Stimulated activated CD4-positive, alpha-beta T cell treated with anti-CD3 and anti-CD28 coated beads, TNF-alpha, amount 100 ng/mL, for 24 hours (primary cell): ENCODE measurements at regions not wholly inside any gene's neighbourhood (a gene's known extent, or its start where the extent isn't known, plus 50 kb on each side); places are given as distances from the start of the nearest gene placed in this dataset.

Experiments
- DNase-seq, 3 experiments: peaks; one replicate each; pipeline ENCODE4 v3.0.0-alpha.2; 2020; ENCODE audit warnings: low read depth in 3 of 3

- DNase-seq: no peak
Measured at GRCh38 chr20:60632391-60633262, 619.4 kb upstream of the CDH4 start.

- DNase-seq: no peak
Measured at GRCh38 chr20:60634491-60635172, 617.4 kb upstream of the CDH4 start.

- no peak for DNase-seq
Measured at GRCh38 chr20:60636417-60636816, 615.6 kb upstream of the CDH4 start.

- no peak for DNase-seq
Measured at GRCh38 chr20:60637801-60638200, 614.3 kb upstream of the CDH4 start.

- DNase-seq: no peak
Measured at GRCh38 chr20:60638430-60639098, 613.5 kb upstream of the CDH4 start.

GRCh38 chr20:60641879-60642447 lies 610.1 kb upstream of the CDH4 start:
- DNase-seq: no peak

GRCh38 chr20:60642541-60642940 lies 609.5 kb upstream of the CDH4 start:
- no peak for DNase-seq

GRCh38 chr20:60648556-60648955 lies 603.5 kb upstream of the CDH4 start:
- DNase-seq: no peak

GRCh38 chr20:60649541-60649940 lies 602.5 kb upstream of the CDH4 start:
- DNase-seq: no peak

- DNase-seq: no peak
Measured at GRCh38 chr20:60650087-60650486, 602.0 kb upstream of the CDH4 start.

- DNase-seq: no peak
Measured at GRCh38 chr20:60652046-60652445, 600.0 kb upstream of the CDH4 start.

GRCh38 chr20:60652615-60653014 lies 599.4 kb upstream of the CDH4 start:
- DNase-seq: no peak

- DNase-seq: no peak
Measured at GRCh38 chr20:60653111-60653845, 598.8 kb upstream of the CDH4 start.

- DNase-seq: no peak
Measured at GRCh38 chr20:60658681-60659080, 593.4 kb upstream of the CDH4 start.

GRCh38 chr20:60659240-60659639 lies 592.8 kb upstream of the CDH4 start:
- no peak for DNase-seq

GRCh38 chr20:60662307-60662706 lies 589.8 kb upstream of the CDH4 start:
- DNase-seq: no peak

GRCh38 chr20:60664106-60664505 lies 588.0 kb upstream of the CDH4 start:
- DNase-seq: no peak

- no peak for DNase-seq
Measured at GRCh38 chr20:60667641-60668040, 584.4 kb upstream of the CDH4 start.

- no peak for DNase-seq
Measured at GRCh38 chr20:60669211-60669610, 582.9 kb upstream of the CDH4 start.

GRCh38 chr20:60676011-60676410 lies 576.0 kb upstream of the CDH4 start:
- DNase-seq: no peak

GRCh38 chr20:60677819-60678218 lies 574.2 kb upstream of the CDH4 start:
- DNase-seq: no peak

- no peak for DNase-seq
Measured at GRCh38 chr20:60680554-60680953, 571.5 kb upstream of the CDH4 start.
